T-helper 1 cell treated with Interleukin-12 subunit alpha and Interleukin-12 subunit beta and Interleukin-4 antibody, amounts not matched to agents 30 μg/mL and 1 μg/mL, for 36 hours (primary cell): ENCODE measurements at regions not wholly inside any gene's neighbourhood (a gene's known extent, or its start where the extent isn't known, plus 50 kb on each side); places are given as distances from the start of the nearest gene placed in this dataset.
"Not testable (repeated sequence)": the region's sequence is repeated elsewhere in the genome, so short reads cannot be mapped to it uniquely, and the experiment has no call there.

Experiments
- H3K27ac Mint-ChIP-seq: one replicate; pipeline ENCODE4 v1.8.0; 2021; ENCODE audit warnings: mild to moderate bottlenecking, mixed read lengths
- H3K27me3 Mint-ChIP-seq: one replicate; pipeline ENCODE4 v1.8.0; 2021; ENCODE audit warnings: low read depth, mixed read lengths
- H3K36me3 Mint-ChIP-seq: one replicate; pipeline ENCODE4 v1.8.0; 2021; ENCODE audit warnings: low read depth, mixed read lengths
- H3K4me1 Mint-ChIP-seq: one replicate; pipeline ENCODE4 v1.8.0; 2021; ENCODE audit warnings: low read depth, mixed read lengths
- H3K4me3 Mint-ChIP-seq: one replicate; pipeline ENCODE4 v1.8.0; 2021; ENCODE audit warnings: mild to moderate bottlenecking, moderate library complexity, mixed read lengths
- H3K9me3 Mint-ChIP-seq: one replicate; pipeline ENCODE4 v1.8.0; 2021; ENCODE audit warnings: mixed read lengths

- no peaks in the 10 kb centered on the region for H3K9me3 Mint-ChIP-seq
- H3K36me3 Mint-ChIP-seq, result no peaks in the 10 kb centered on the region
- H3K27ac Mint-ChIP-seq, result no peak overlapping the region
- no peaks in the 10 kb centered on the region for H3K4me1 Mint-ChIP-seq
- H3K27me3 Mint-ChIP-seq, result no peaks in the 10 kb centered on the region
- no peak overlapping the region for H3K4me3 Mint-ChIP-seq
Measured at GRCh38 chr10:29217292-29217738, 71.6 kb upstream of the LYZL1 start.

GRCh38 chr10:29223326-29223725, 65.5 kb upstream of the LYZL1 start:
- peaks cover 8% of the 10 kb centered on the region for H3K27me3 Mint-ChIP-seq
- H3K27ac Mint-ChIP-seq, result no peak overlapping the region
- no peaks in the 10 kb centered on the region for H3K9me3 Mint-ChIP-seq
- no peak overlapping the region for H3K4me3 Mint-ChIP-seq
- H3K4me1 Mint-ChIP-seq, result no peaks in the 10 kb centered on the region
- no peaks in the 10 kb centered on the region for H3K36me3 Mint-ChIP-seq

- no peaks in the 10 kb centered on the region for H3K9me3 Mint-ChIP-seq
- H3K36me3 Mint-ChIP-seq, result no peaks in the 10 kb centered on the region
- H3K27ac Mint-ChIP-seq, result no peak overlapping the region
- no peaks in the 10 kb centered on the region for H3K4me1 Mint-ChIP-seq
- peaks cover 8% of the 10 kb centered on the region for H3K27me3 Mint-ChIP-seq
- no peak overlapping the region for H3K4me3 Mint-ChIP-seq
Measured at GRCh38 chr10:29224631-29225030, 64.2 kb upstream of the LYZL1 start.

- no peaks in the 10 kb centered on the region for H3K36me3 Mint-ChIP-seq
- no peak overlapping the region for H3K27ac Mint-ChIP-seq
- no peaks in the 10 kb centered on the region for H3K9me3 Mint-ChIP-seq
- H3K4me3 Mint-ChIP-seq, result no peak overlapping the region
- no peaks in the 10 kb centered on the region for H3K4me1 Mint-ChIP-seq
- H3K27me3 Mint-ChIP-seq, result peaks cover 8% of the 10 kb centered on the region
Measured at GRCh38 chr10:29227201-29227600, 61.7 kb upstream of the LYZL1 start.

- no peaks in the 10 kb centered on the region for H3K9me3 Mint-ChIP-seq
- no peak overlapping the region for H3K4me3 Mint-ChIP-seq
Measured at GRCh38 chr10:29228562-29228961, 60.3 kb upstream of the LYZL1 start.

GRCh38 chr10:29229258-29229705, 59.6 kb upstream of the LYZL1 start:
- Mint-ChIP-seq H3K4me3 (no peak overlapping the region), H3K36me3 (no peaks in the 10 kb centered on the region), H3K9me3 (no peaks in the 10 kb centered on the region), H3K27me3 (peaks cover 2% of the 10 kb centered on the region), H3K27ac (no peak overlapping the region), H3K4me1 (no peaks in the 10 kb centered on the region)

More at GRCh38 chr10:29228562-29228961, 60.3 kb upstream of the LYZL1 start:
- no peak overlapping the region for H3K27ac Mint-ChIP-seq
- H3K36me3 Mint-ChIP-seq, result no peaks in the 10 kb centered on the region
- H3K27me3 Mint-ChIP-seq, result peaks cover 8% of the 10 kb centered on the region
- H3K4me1 Mint-ChIP-seq, result no peaks in the 10 kb centered on the region

- not testable (repeated sequence) for H3K9me3 Mint-ChIP-seq, H3K4me3 Mint-ChIP-seq, H3K36me3 Mint-ChIP-seq, H3K4me1 Mint-ChIP-seq, H3K27me3 Mint-ChIP-seq, H3K27ac Mint-ChIP-seq
Measured at GRCh38 chr10:29236910-29237309, 52.0 kb upstream of the LYZL1 start.

- Mint-ChIP-seq H3K36me3 (no peaks in the 10 kb centered on the region), H3K9me3 (no peaks in the 10 kb centered on the region), H3K4me1 (no peaks in the 10 kb centered on the region), H3K27me3 (no peaks in the 10 kb centered on the region), H3K4me3 (no peak overlapping the region), H3K27ac (no peak overlapping the region)
Measured at GRCh38 chr10:29237786-29238185, 51.1 kb upstream of the LYZL1 start.

- Mint-ChIP-seq H3K27ac (no peak overlapping the region), H3K9me3 (no peaks in the 10 kb centered on the region)
Measured at GRCh38 chr10:29238523-29239135, 50.2 kb upstream of the LYZL1 start.

More at GRCh38 chr10:29238523-29239135, 50.2 kb upstream of the LYZL1 start:
- no peaks in the 10 kb centered on the region for H3K27me3 Mint-ChIP-seq
- H3K36me3 Mint-ChIP-seq, result no peaks in the 10 kb centered on the region
- no peaks in the 10 kb centered on the region for H3K4me1 Mint-ChIP-seq
- H3K4me3 Mint-ChIP-seq, result no peak overlapping the region
